ENCODE measurements at regions not wholly inside any gene's neighbourhood (a gene's known extent, or its start where the extent isn't known, plus 50 kb on each side); places are given as distances from the start of the nearest gene placed in this dataset.

GRCh38 chr2:66030553-66030952, 404.4 kb upstream of the MEIS1 start:
- no peak overlapping the region for H3K4me3 ChIP-seq
- H3K36me3 ChIP-seq: no peaks in the 10 kb centered on the region
- ATAC-seq: no peak
- TF ChIP-seq CTCF (IDR thresholded peaks at IDR 0.05): no peak
- TF ChIP-seq POLR2A (IDR thresholded peaks at IDR 0.05): no peak
- no peak for TF ChIP-seq EP300 (IDR thresholded peaks at IDR 0.05)
- no peak for TF ChIP-seq POLR2AphosphoS5 (IDR thresholded peaks at IDR 0.05)
- 77 to 89% methylated on average over 1 of the region's 1 CpG for WGBS, 2 donors (ENCODE audit: low coverage in 1 of 2)
- no peak overlapping the region for H3K27ac ChIP-seq
- no peaks in the 10 kb centered on the region for H3K27me3 ChIP-seq
- H3K9me3 ChIP-seq: no peaks in the 10 kb centered on the region
- no peaks in the 10 kb centered on the region for H3K4me1 ChIP-seq

GRCh38 chr2:66024391-66024790, 410.5 kb upstream of the MEIS1 start:
- Histone ChIP-seq H3K27ac (no peak overlapping the region), H3K36me3 (no peaks in the 10 kb centered on the region), H3K9me3 (no peaks in the 10 kb centered on the region), H3K4me3 (no peak overlapping the region), H3K4me1 (no peaks in the 10 kb centered on the region), H3K27me3 (no peaks in the 10 kb centered on the region)
- no peak for ATAC-seq
- TF ChIP-seq POLR2AphosphoS5 (IDR thresholded peaks at IDR 0.05) (no peak), POLR2A (IDR thresholded peaks at IDR 0.05) (no peak), CTCF (IDR thresholded peaks at IDR 0.05) (no peak), EP300 (IDR thresholded peaks at IDR 0.05) (no peak)
- 68% methylated on average over 4 of the region's 6 CpGs; no CpG with 5 or more reads in 1 of the 2 donors for WGBS, 2 donors (ENCODE audit: low coverage in 1 of 2)

- no peaks in the 10 kb centered on the region for H3K27me3 ChIP-seq
- H3K4me1 ChIP-seq: no peaks in the 10 kb centered on the region
- H3K9me3 ChIP-seq: no peaks in the 10 kb centered on the region
- no peak overlapping the region for H3K4me3 ChIP-seq
- no peak for ATAC-seq
- H3K36me3 ChIP-seq: no peaks in the 10 kb centered on the region
- no peak overlapping the region for H3K27ac ChIP-seq
- TF ChIP-seq POLR2AphosphoS5 (IDR thresholded peaks at IDR 0.05): no peak
- no peak for TF ChIP-seq EP300 (IDR thresholded peaks at IDR 0.05)
- WGBS, 2 donors (ENCODE audit: low coverage in 1 of 2): 0 to 14% methylated on average over 1 of the region's 1 CpG
Observed at GRCh38 chr2:66021296-66021695, 413.6 kb upstream of the MEIS1 start.

- Histone ChIP-seq H3K9me3 (no peaks in the 10 kb centered on the region), H3K4me1 (no peaks in the 10 kb centered on the region), H3K27ac (no peak overlapping the region), H3K4me3 (no peak overlapping the region), H3K36me3 (no peaks in the 10 kb centered on the region), H3K27me3 (no peaks in the 10 kb centered on the region)
- ATAC-seq: no peak
- WGBS, 2 donors (ENCODE audit: low coverage in 1 of 2): 100% methylated on average over 1 to 2 of the region's 2 CpGs
- TF ChIP-seq POLR2A (IDR thresholded peaks at IDR 0.05): no peak
- TF ChIP-seq POLR2AphosphoS5 (IDR thresholded peaks at IDR 0.05): no peak
- no peak for TF ChIP-seq EP300 (IDR thresholded peaks at IDR 0.05)
- no peak for TF ChIP-seq CTCF (IDR thresholded peaks at IDR 0.05)
Observed at GRCh38 chr2:66017763-66018162, 417.2 kb upstream of the MEIS1 start.

GRCh38 chr2:66014450-66014849, 420.5 kb upstream of the MEIS1 start:
- Histone ChIP-seq H3K4me3 (no peak overlapping the region), H3K9me3 (no peaks in the 10 kb centered on the region), H3K36me3 (no peaks in the 10 kb centered on the region), H3K27me3 (no peaks in the 10 kb centered on the region), H3K4me1 (no peaks in the 10 kb centered on the region), H3K27ac (no peak overlapping the region)
- TF ChIP-seq POLR2AphosphoS5 (IDR thresholded peaks at IDR 0.05) (no peak), POLR2A (IDR thresholded peaks at IDR 0.05) (no peak), CTCF (IDR thresholded peaks at IDR 0.05) (no peak), EP300 (IDR thresholded peaks at IDR 0.05) (no peak)
- 94 to 96% methylated on average over 6 of the region's 6 CpGs for WGBS, 2 donors (ENCODE audit: low coverage in 1 of 2)
- no peak for ATAC-seq

GRCh38 chr2:66013456-66013855, 421.5 kb upstream of the MEIS1 start:
- no peaks in the 10 kb centered on the region for H3K27me3 ChIP-seq
- no peaks in the 10 kb centered on the region for H3K36me3 ChIP-seq
- H3K4me1 ChIP-seq: no peaks in the 10 kb centered on the region
- H3K9me3 ChIP-seq: no peaks in the 10 kb centered on the region
- TF ChIP-seq EP300 (IDR thresholded peaks at IDR 0.05): no peak
- no peak for TF ChIP-seq POLR2A (IDR thresholded peaks at IDR 0.05)
- TF ChIP-seq CTCF (IDR thresholded peaks at IDR 0.05): no peak
- no peak for TF ChIP-seq POLR2AphosphoS5 (IDR thresholded peaks at IDR 0.05)
- H3K27ac ChIP-seq: no peak overlapping the region
- no peak for ATAC-seq
- H3K4me3 ChIP-seq: no peak overlapping the region

All from gastroesophageal sphincter (tissue), 4 donors.